ENCODE measurements at regions not wholly inside any gene's neighbourhood (a gene's known extent, or its start where the extent isn't known, plus 50 kb on each side); places are given as distances from the start of the nearest gene placed in this dataset.

- DNase-seq = no peak
- TF ChIP-seq CTCF (IDR thresholded peaks at IDR 0.05) = no peak
- Mint-ChIP-seq H3K27ac (no peak overlapping the region), H3K27me3 (ENCODE audit: insufficient read depth) (peaks cover 7% of the 10 kb centered on the region), H3K4me1 (ENCODE audit: low read depth) (peaks cover under 1% of the 10 kb centered on the region), H3K9me3 (no peaks in the 10 kb centered on the region), H3K36me3 (ENCODE audit: low read depth) (no peaks in the 10 kb centered on the region), H3K4me3 (no peak overlapping the region)
Observed at GRCh38 chr1:29646161-29646775, 409.9 kb downstream of the PTPRU start.

- H3K9me3 Mint-ChIP-seq = no peaks in the 10 kb centered on the region
- H3K27me3 Mint-ChIP-seq (ENCODE audit: insufficient read depth) = peaks cover 8% of the 10 kb centered on the region
- peaks cover 8% of the 10 kb centered on the region for H3K4me1 Mint-ChIP-seq (ENCODE audit: low read depth)
- no peak for DNase-seq
- H3K27ac Mint-ChIP-seq = no peak overlapping the region
- no peak for TF ChIP-seq CTCF (IDR thresholded peaks at IDR 0.05)
- no peaks in the 10 kb centered on the region for H3K36me3 Mint-ChIP-seq (ENCODE audit: low read depth)
- H3K4me3 Mint-ChIP-seq = no peak overlapping the region
Observed at GRCh38 chr1:29645586-29645985, 409.3 kb downstream of the PTPRU start.

GRCh38 chr1:29644812-29645211, 408.5 kb downstream of the PTPRU start:
- Mint-ChIP-seq H3K4me3 (no peak overlapping the region), H3K27ac (no peak overlapping the region)

GRCh38 chr1:29643838-29644440, 407.6 kb downstream of the PTPRU start:
- DNase-seq = no peak
- peaks cover 19% of the 10 kb centered on the region for H3K4me1 Mint-ChIP-seq (ENCODE audit: low read depth)
- peaks cover 11% of the 10 kb centered on the region for H3K27me3 Mint-ChIP-seq (ENCODE audit: insufficient read depth)
- no peaks in the 10 kb centered on the region for H3K36me3 Mint-ChIP-seq (ENCODE audit: low read depth)
- TF ChIP-seq CTCF (IDR thresholded peaks at IDR 0.05) = no peak
- H3K4me3 Mint-ChIP-seq = no peak overlapping the region
- no peak overlapping the region for H3K27ac Mint-ChIP-seq
- H3K9me3 Mint-ChIP-seq = no peaks in the 10 kb centered on the region

More at GRCh38 chr1:29644812-29645211, 408.5 kb downstream of the PTPRU start:
- peak; percentile 28; the same call in 1 of the 2 replicates for TF ChIP-seq CTCF (IDR thresholded peaks at IDR 0.05)
- H3K9me3 Mint-ChIP-seq = no peaks in the 10 kb centered on the region
- H3K36me3 Mint-ChIP-seq (ENCODE audit: low read depth) = no peaks in the 10 kb centered on the region
- peaks cover 16% of the 10 kb centered on the region for H3K4me1 Mint-ChIP-seq (ENCODE audit: low read depth)
- no peak for DNase-seq
- peaks cover 11% of the 10 kb centered on the region for H3K27me3 Mint-ChIP-seq (ENCODE audit: insufficient read depth)

GRCh38 chr1:29643281-29643680, 407.0 kb downstream of the PTPRU start:
- TF ChIP-seq CTCF (IDR thresholded peaks at IDR 0.05) = no peak

More at GRCh38 chr1:29643281-29643680, 407.0 kb downstream of the PTPRU start:
- H3K4me1 Mint-ChIP-seq (ENCODE audit: low read depth) = peaks cover 19% of the 10 kb centered on the region
- DNase-seq = no peak
- peaks cover 10% of the 10 kb centered on the region for H3K27me3 Mint-ChIP-seq (ENCODE audit: insufficient read depth)
- H3K36me3 Mint-ChIP-seq (ENCODE audit: low read depth) = no peaks in the 10 kb centered on the region
- H3K27ac Mint-ChIP-seq = no peak overlapping the region
- H3K9me3 Mint-ChIP-seq = no peaks in the 10 kb centered on the region
- no peak overlapping the region for H3K4me3 Mint-ChIP-seq

All from HFFc6 (cell line).